ENCODE measurements at regions not wholly inside any gene's neighbourhood (a gene's known extent, or its start where the extent isn't known, plus 50 kb on each side); places are given as distances from the start of the nearest gene placed in this dataset.

GRCh38 chr1:106802181-106802580, 254.3 kb upstream of the PRMT6 start (continued):
- TF ChIP-seq DBP (CRISPR knock-in tag; IDR thresholded peaks at IDR 0.05; ENCODE audit: not compliant biosample characterization): no peak

- ATAC-seq (no peak), DNase-seq (ENCODE audit: low spot score) (no peak), FAIRE-seq (no peak)
- no peaks in the 10 kb centered on the region for H3K27me3 ChIP-seq (ENCODE audit: control insufficient read depth in 1 of 2, insufficient read depth in 2 of 2, low read length in 2 of 2)
- no peak overlapping the region for H2AFZ ChIP-seq (ENCODE audit: low read length)
- no peak overlapping the region for H3K27ac ChIP-seq (ENCODE audit: extremely low read length, insufficient read depth, low read length)
- no peak overlapping the region for H3K4me2 ChIP-seq (ENCODE audit: low read depth, low read length)
- H3K79me2 ChIP-seq (ENCODE audit: insufficient read depth, low read length): no peaks in the 10 kb centered on the region
- POLR2A ChIA-PET: no interaction called here
- no peak for TF ChIP-seq ZNF441 (CRISPR knock-in tag; IDR thresholded peaks at IDR 0.05; ENCODE audit: borderline replicate concordance)
- no peak for TF ChIP-seq PCBP2 (optimal IDR thresholded peaks at IDR 0.05; ENCODE audit: low read depth, low read length, poor library complexity, severe bottlenecking)
- TF ChIP-seq ZSCAN9 (CRISPR knock-in tag; IDR thresholded peaks at IDR 0.05; ENCODE audit: borderline replicate concordance): no peak
- TF ChIP-seq SOX5 (CRISPR knock-in tag; IDR thresholded peaks at IDR 0.05; ENCODE audit: borderline replicate concordance): no peak
- TF ChIP-seq ARID2 (CRISPR knock-in tag; IDR thresholded peaks at IDR 0.05; ENCODE audit: borderline replicate concordance): no peak
- no peak for TF ChIP-seq KMT2B (CRISPR knock-in tag; IDR thresholded peaks at IDR 0.05)
- no peak for TF ChIP-seq HNRNPK (IDR thresholded peaks at IDR 0.05; ENCODE audit: low read depth, low read length, poor library complexity, severe bottlenecking)
- no peak for TF ChIP-seq ZBED4 (CRISPR knock-in tag; IDR thresholded peaks at IDR 0.05; ENCODE audit: borderline replicate concordance)
- TF ChIP-seq NR3C1 (CRISPR knock-in tag; IDR thresholded peaks at IDR 0.05): no peak
- no peak for TF ChIP-seq ZNF557 (CRISPR knock-in tag; IDR thresholded peaks at IDR 0.05)
- TF ChIP-seq ZMYM4 (CRISPR knock-in tag; IDR thresholded peaks at IDR 0.05): no peak
- no peak for TF ChIP-seq SRSF9 (IDR thresholded peaks at IDR 0.05; ENCODE audit: borderline replicate concordance, insufficient read depth, low read depth, low read length, poor library complexity, severe bottlenecking)
- no peak for TF ChIP-seq ZFYVE20 (CRISPR knock-in tag; IDR thresholded peaks at IDR 0.05; ENCODE audit: borderline replicate concordance, low read depth)
- no peak for TF ChIP-seq ZNF30 (CRISPR knock-in tag; IDR thresholded peaks at IDR 0.05)
- no peak for TF ChIP-seq MYC (CRISPR knock-in tag; IDR thresholded peaks at IDR 0.05; ENCODE audit: borderline replicate concordance)
- CTCF ChIA-PET (ENCODE audit: low intra/inter-chr PET ratio, low total read pairs): no interaction called here
- no peaks in the 10 kb centered on the region for H3K4me1 ChIP-seq (ENCODE audit: insufficient read depth, low read length)
- intact Hi-C loops (cut with micrococcal nuclease; ENCODE audit: unreplicated experiment) (no loop called here), in situ Hi-C loops (cut with HindIII; ENCODE audit: extremely low pct_ligation_motif_present, low pct_unique_long_range_greater_than_20kb) (no loop called here)
- no peak overlapping the region for H3K9ac ChIP-seq (ENCODE audit: insufficient read depth, low read depth, low read length)
- no peak overlapping the region for H3K4me3 ChIP-seq (replicated peaks in 1 of 3; ENCODE audit: insufficient read depth in 1 of 3, low read depth in 2 of 3, low read length in 3 of 3)
- BruUV-seq (replicated peaks): no TSS peak
- H3K36me3 ChIP-seq (replicated peaks in 1 of 2; ENCODE audit: control insufficient read depth in 1 of 2, insufficient read depth in 2 of 2, low read length in 2 of 2): no peaks in the 10 kb centered on the region
- no peaks in the 10 kb centered on the region for H4K20me1 ChIP-seq (ENCODE audit: insufficient read depth, low read length)
- 0% methylated on average over 2 of the region's 2 CpGs for WGBS (ENCODE audit: low lambda C conversion rate)
- peaks cover 72% of the 10 kb centered on the region for H3K9me3 ChIP-seq (ENCODE audit: low read length)
These were observed 242.1 kb upstream of the PRMT6 start for GRCh38 chr1:106814418-106814817.
